Heart left ventricle (tissue), 13 donors: ENCODE measurements at regions not wholly inside any gene's neighbourhood (a gene's known extent, or its start where the extent isn't known, plus 50 kb on each side); places are given as distances from the start of the nearest gene placed in this dataset.

ENCODE experiments used
- POLR2A ChIP-seq, 2 donors: fragments of 450-650 bp; IDR thresholded peaks; one replicate each; pipeline ENCODE4 v1.6.1; 2017; ENCODE audit warnings: antibody characterized with exemption in 2 of 2, mild to moderate bottlenecking in 2 of 2, moderate library complexity in 2 of 2
- TF ChIP-seq, protein P1 (sequence below), 12 donors: fragments of 200-600 bp; sonication (generic) in 4 of 12; IDR thresholded peaks; one replicate each; pipeline versions ENCODE4 v1.5.0 to v1.8.0; 2018 to 2022; ENCODE audit warnings: antibody characterized with exemption in 12 of 12, mild to moderate bottlenecking in 5 of 12
- donor health status: ischemic (EF 13 %, LVEDD 7.1; RV severe dilation, severe dysfunction).
- donor health status: DM: no; HTN: yes; CAD: no.
- donor health status: DM: no; HTN: no; CAD: no.
- donor health status: ischemic (EF 25% LVEDD 6.9; RV normal size, moderate dysfunction).
- donor health status: ischemic (EF 25% LVEDD 5.7; RV mildly dilated, moderate dysfunction).
- donor health status: ischemic (EF 35%, LVEDD 5.7; RV mildly dilated, moderate dysfunction).
- donor health status: nonischemic (EF 11% LVEDD 7.7; RV severe dilation, severe dysfunction).
- donor health status: DM: yes; HTN: yes; CAD: no.
- donor health status: PGD.
- donor health status: ischemic (EF 29% LVEDD 5.4; RV normal size, mild dysfunction).
- donor health status: nonischemic (EF 23%, LVEDD 6.1; RV moderate dilation, normal function).

DNA sequence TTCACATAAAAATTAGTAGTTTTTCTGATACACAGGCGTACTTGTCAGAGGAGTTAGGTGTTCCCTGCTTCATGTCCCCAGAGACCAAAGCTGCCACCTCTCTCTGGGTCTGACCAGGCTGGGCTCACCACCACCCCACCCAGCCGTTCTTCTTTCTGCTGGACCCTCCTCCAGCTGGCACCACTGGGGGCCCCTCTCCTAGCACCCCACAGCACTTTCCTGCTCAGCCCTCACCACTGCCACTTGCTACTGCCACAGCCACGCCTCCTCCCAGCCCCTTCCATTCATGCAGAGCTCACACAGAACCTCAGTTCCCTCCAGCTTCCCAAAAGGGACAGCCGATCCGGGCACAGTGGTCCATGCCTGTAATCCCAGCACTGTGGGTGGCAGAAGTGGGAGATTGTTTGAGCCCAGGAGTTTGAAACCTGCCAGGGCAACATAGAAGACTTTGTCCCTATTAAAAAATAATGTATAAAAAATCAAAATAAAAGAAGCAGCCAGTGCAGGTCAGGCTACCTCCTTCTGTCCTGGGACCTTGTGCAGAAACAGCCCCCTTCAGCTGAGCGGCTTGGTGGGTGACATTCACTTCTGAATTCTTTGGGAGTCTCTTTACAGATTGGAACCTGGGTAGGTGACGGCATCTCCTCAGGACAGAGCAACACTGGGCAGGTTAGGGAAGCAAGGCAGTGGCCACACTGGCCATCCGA lies 208.3 kb downstream of the TOMM20 start:
- TF ChIP-seq, protein P1, sequence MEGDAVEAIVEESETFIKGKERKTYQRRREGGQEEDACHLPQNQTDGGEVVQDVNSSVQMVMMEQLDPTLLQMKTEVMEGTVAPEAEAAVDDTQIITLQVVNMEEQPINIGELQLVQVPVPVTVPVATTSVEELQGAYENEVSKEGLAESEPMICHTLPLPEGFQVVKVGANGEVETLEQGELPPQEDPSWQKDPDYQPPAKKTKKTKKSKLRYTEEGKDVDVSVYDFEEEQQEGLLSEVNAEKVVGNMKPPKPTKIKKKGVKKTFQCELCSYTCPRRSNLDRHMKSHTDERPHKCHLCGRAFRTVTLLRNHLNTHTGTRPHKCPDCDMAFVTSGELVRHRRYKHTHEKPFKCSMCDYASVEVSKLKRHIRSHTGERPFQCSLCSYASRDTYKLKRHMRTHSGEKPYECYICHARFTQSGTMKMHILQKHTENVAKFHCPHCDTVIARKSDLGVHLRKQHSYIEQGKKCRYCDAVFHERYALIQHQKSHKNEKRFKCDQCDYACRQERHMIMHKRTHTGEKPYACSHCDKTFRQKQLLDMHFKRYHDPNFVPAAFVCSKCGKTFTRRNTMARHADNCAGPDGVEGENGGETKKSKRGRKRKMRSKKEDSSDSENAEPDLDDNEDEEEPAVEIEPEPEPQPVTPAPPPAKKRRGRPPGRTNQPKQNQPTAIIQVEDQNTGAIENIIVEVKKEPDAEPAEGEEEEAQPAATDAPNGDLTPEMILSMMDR (IDR thresholded peaks at IDR 0.05), result no peak
- TF ChIP-seq POLR2A (IDR thresholded peaks at IDR 0.05), result no peak
